AG04449 (cell line): ENCODE measurements at regions not wholly inside any gene's neighbourhood (a gene's known extent, or its start where the extent isn't known, plus 50 kb on each side); places are given as distances from the start of the nearest gene placed in this dataset.

ENCODE experiments used
- CTCF ChIA-PET: fragments of 350-600 bp; formaldehyde crosslinking; extraction: SDS; loops from one replicate; lab custom pipeline; 2021; ENCODE audit warnings: antibody characterized with exemption; lab: Yijun Ruan, JAX
- POLR2A ChIA-PET: fragments of 400-600, 350-600 bp; formaldehyde crosslinking; extraction: SDS; loops from one replicate; lab custom pipeline; 2020; ENCODE audit warnings: antibody characterized with exemption, inconsistent platforms; lab: Yijun Ruan, JAX
- DNase-seq: peaks from one replicate; pipeline ENCODE4 v3.0.0-alpha.2; 2010; ENCODE audit warnings: low read depth, low spot score
- H3K4me3 ChIP-seq: 2 replicates; pipeline ENCODE4 v1.5.1; 2011; ENCODE audit warnings: low read depth, mild to moderate bottlenecking, control low read depth, low read length
- CTCF ChIP-seq: IDR thresholded peaks from one replicate; pipeline ENCODE4 v1.5.1; 2011; ENCODE audit warnings: mild to moderate bottlenecking, moderate library complexity, low read length, control low read depth, inconsistent platforms; ENCODE audit not compliant: insufficient read depth; ENCODE audit errors: missing control alignments

- ChIA-PET POLR2A (no interaction called here), CTCF (no interaction called here)
- DNase-seq: no peak
- H3K4me3 ChIP-seq: no peak overlapping the region
- no peak for TF ChIP-seq CTCF
Measured at GRCh38 chr12:18808221-18808620, 70.3 kb downstream of the CAPZA3 start.

- ChIA-PET POLR2A (no interaction called here), CTCF (no interaction called here)
- TF ChIP-seq CTCF: no peak
- H3K4me3 ChIP-seq: no peak overlapping the region
- no peak for DNase-seq
Measured at GRCh38 chr12:18810537-18811253, 72.8 kb downstream of the CAPZA3 start.

DNA sequence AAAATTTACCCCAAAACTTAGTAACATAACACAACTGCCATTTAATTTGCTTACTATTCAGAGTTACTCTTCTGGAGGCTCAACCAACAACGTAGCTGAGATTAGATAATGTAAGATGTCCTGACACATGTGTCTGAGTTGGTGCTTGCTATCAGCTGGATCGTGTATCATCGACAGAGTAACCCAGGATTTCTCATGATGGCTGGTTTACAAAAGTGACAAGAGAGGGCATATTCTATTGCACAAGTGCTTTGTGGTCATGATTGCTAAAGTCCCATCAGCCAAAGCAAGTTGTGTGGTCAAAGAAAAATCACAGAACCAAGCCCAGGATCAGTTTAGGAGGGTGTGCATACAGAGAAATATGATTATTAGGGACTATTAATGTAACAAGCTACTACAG lies 73.4 kb downstream of the CAPZA3 start:
- no peak overlapping the region for H3K4me3 ChIP-seq
- ChIA-PET CTCF (interaction anchor here (0.7 to 1.1 kb wide), 2 partner anchors 8 to 548 kb away, joined by 3 read pairs; no protein-coding TSS in a partner anchor), POLR2A (no interaction called here)
- DNase-seq: no peak
- no peak for TF ChIP-seq CTCF

GRCh38 chr12:18813753-18814152 lies 75.8 kb downstream of the CAPZA3 start:
- no peak for DNase-seq
- POLR2A ChIA-PET: no interaction called here
- CTCF ChIA-PET: interaction anchor here (1.0 to 1.5 kb wide), 2 partner anchors 8 to 30 kb away, joined by 3 read pairs; no protein-coding TSS in a partner anchor

DNA sequence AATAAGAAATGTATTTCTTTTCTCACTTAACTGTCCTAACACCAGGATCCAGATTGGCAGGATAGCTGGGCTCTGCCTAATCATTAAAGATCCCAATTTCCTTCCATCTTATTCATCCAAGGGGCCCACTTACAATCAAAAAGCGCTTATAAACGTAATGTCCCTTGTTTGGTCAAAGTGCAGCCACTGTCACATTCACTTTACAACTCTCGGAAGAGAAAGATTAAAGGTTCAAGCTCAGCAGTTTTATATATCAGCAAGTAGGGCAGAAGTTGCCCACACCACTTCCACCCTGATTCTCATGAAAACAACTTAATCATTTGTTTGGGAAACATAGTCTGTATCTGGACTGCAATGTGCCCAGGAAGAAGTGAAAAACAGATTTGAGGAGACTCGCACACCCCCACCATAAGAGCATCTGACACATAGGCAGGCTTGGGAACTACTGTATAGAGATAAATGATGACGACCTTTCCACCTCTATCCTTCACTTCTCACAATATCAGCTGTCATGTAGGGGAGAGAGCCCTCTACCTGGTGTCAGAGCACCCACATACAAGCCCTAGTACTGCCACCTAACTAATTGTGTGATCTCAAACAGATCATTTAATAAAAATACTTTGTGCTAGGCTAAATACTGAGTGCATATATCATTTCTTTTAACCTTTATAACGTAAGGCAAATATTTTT lies 80.8 kb downstream of the CAPZA3 start:
- H3K4me3 ChIP-seq: no peak overlapping the region
- ChIA-PET CTCF (no interaction called here), POLR2A (no interaction called here)
- no peak for TF ChIP-seq CTCF
- DNase-seq: no peak

More at GRCh38 chr12:18813753-18814152, 75.8 kb downstream of the CAPZA3 start:
- TF ChIP-seq CTCF: no peak
- H3K4me3 ChIP-seq: no peak overlapping the region

DNA sequence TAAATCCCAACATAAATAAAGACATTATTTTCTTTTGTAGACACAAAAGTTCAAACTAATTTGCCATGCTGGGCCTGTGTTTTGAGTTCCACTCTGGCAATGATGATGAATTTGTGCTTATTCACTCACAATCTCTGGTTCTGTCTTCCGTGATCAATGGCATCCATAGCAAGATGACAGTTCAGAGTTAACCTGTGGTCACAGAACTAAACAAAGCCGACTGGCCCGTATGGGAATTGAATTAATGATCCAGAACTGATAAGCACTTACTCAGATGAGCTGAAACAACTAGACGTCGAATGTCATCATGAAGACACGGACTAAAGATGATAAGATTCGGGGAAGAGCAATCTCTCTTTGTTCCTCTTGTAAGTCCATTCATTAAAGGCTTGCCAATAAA lies 81.6 kb downstream of the CAPZA3 start:
- H3K4me3 ChIP-seq: no peak overlapping the region
- TF ChIP-seq CTCF: no peak
- ChIA-PET POLR2A (no interaction called here), CTCF (no interaction called here)
- no peak for DNase-seq
